Lung (tissue), 11 donors: ENCODE measurements at regions not wholly inside any gene's neighbourhood (a gene's known extent, or its start where the extent isn't known, plus 50 kb on each side); places are given as distances from the start of the nearest gene placed in this dataset.

Experiments used
- ATAC-seq: fragments of 200-7000 bp; cut with Tn5 transposase; one replicate; pipeline ENCODE4 v1.9.1; 2020; ENCODE audit warnings: moderate number of reproducible peaks; ENCODE audit not compliant: insufficient read depth, low FRiP score
- DNase-seq, 3 donors: peaks; one replicate each; pipeline ENCODE4 v3.0.0-alpha.2; 2013 to 2017
- H3K27ac ChIP-seq, 2 donors: one replicate each; pipeline ENCODE4 v1.5.1; 2013; ENCODE audit warnings: mild to moderate bottlenecking in 2 of 2, moderate library complexity in 2 of 2, control low read depth in 1 of 2, inconsistent platforms in 1 of 2, low read depth in 1 of 2, low read length in 1 of 2
- H3K27me3 ChIP-seq, 3 donors: one replicate each; pipeline ENCODE4 v1.5.1; 2013; ENCODE audit warnings: low read length in 2 of 3; ENCODE audit not compliant: control insufficient read depth in 3 of 3, insufficient read depth in 3 of 3
- H3K36me3 ChIP-seq, 4 donors: one replicate each; pipeline ENCODE4 v1.5.1; 2013; ENCODE audit warnings: low read length in 4 of 4, mild to moderate bottlenecking in 1 of 4, moderate library complexity in 1 of 4; ENCODE audit not compliant: control insufficient read depth in 4 of 4, insufficient read depth in 4 of 4
- H3K4me1 ChIP-seq, 5 donors: one replicate each; pipeline ENCODE4 v1.5.1; 2013; ENCODE audit warnings: low read length in 5 of 5, mild to moderate bottlenecking in 2 of 5, moderate library complexity in 1 of 5; ENCODE audit not compliant: control insufficient read depth in 5 of 5, insufficient read depth in 5 of 5
- H3K4me3 ChIP-seq: one replicate; pipeline ENCODE4 v1.5.1; 2013; ENCODE audit warnings: mild to moderate bottlenecking, control low read depth, moderate library complexity
- H3K9ac ChIP-seq, 2 donors: one replicate each; pipeline ENCODE4 v1.5.1; 2013; ENCODE audit warnings: low read length in 2 of 2, control low read depth in 1 of 2; ENCODE audit not compliant: insufficient read depth in 1 of 2
- H3K9me3 ChIP-seq, 4 donors: one replicate each; pipeline ENCODE4 v1.5.1; 2013; ENCODE audit warnings: low read length in 3 of 4, mild to moderate bottlenecking in 1 of 4, moderate library complexity in 1 of 4; ENCODE audit not compliant: control insufficient read depth in 4 of 4, insufficient read depth in 3 of 4
- WGBS, 2 donors: extraction: QIAGEN DNeasy Blood & Tissue Kit; methylation state at CpG; one replicate each; pipeline ENCODE4 v1.1.7; 2013; 5-methylcytosine and 5-hydroxymethylcytosine counted together
- TF ChIP-seq, protein P1 (sequence below): IDR thresholded peaks from 2 replicates; pipeline ENCODE4 v1.5.1; 2012; ENCODE audit warnings: mild to moderate bottlenecking; ENCODE audit errors: control extremely low read depth, extremely low read depth
- donor health status: control.
- donor health status: control.
- donor health status: Bipolar disorder and iron deficiency.
- donor health status: healthy.
- donor health status: DM: yes; HTN: yes; CAD: no.

DNA sequence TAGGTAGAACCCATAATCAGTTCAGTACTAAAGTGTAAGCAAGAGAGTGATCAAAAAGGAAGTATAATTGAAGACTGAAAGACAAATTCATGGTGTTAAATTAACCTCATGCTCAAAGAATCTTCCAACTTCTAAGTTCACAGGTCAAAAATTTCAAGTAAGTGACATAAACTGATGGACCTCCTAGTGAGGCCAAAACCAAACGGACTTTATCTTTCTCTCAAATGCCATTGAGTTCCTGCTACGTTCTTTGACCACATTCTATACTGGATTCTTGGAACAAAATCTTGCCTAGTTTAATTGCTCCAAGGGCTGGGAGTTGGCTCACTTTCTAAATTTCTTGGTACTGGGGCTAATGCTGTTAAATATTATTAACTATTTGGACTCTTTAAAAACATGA is 794.9 kb downstream of the TLE4 start:
- no peak overlapping the region for H3K27ac ChIP-seq
- ATAC-seq: no peak
- peaks cover 0 to 6% (median 0%) of the 10 kb centered on the region in 5 donors for H3K4me1 ChIP-seq
- DNase-seq: peak in 2 of 3 donors; percentile 50 to 55
- TF ChIP-seq, protein P1, sequence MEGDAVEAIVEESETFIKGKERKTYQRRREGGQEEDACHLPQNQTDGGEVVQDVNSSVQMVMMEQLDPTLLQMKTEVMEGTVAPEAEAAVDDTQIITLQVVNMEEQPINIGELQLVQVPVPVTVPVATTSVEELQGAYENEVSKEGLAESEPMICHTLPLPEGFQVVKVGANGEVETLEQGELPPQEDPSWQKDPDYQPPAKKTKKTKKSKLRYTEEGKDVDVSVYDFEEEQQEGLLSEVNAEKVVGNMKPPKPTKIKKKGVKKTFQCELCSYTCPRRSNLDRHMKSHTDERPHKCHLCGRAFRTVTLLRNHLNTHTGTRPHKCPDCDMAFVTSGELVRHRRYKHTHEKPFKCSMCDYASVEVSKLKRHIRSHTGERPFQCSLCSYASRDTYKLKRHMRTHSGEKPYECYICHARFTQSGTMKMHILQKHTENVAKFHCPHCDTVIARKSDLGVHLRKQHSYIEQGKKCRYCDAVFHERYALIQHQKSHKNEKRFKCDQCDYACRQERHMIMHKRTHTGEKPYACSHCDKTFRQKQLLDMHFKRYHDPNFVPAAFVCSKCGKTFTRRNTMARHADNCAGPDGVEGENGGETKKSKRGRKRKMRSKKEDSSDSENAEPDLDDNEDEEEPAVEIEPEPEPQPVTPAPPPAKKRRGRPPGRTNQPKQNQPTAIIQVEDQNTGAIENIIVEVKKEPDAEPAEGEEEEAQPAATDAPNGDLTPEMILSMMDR: no peak
- H3K9ac ChIP-seq: no peak overlapping the region
- H3K36me3 ChIP-seq: no peaks in the 10 kb centered on the region
- WGBS, 2 donors: 37 to 61% methylated on average over 2 of the region's 2 CpGs
- H3K4me3 ChIP-seq: no peak overlapping the region
- H3K27me3 ChIP-seq: no peaks in the 10 kb centered on the region
- peaks cover 0 to 5% (median 0%) of the 10 kb centered on the region in 4 donors for H3K9me3 ChIP-seq

DNA sequence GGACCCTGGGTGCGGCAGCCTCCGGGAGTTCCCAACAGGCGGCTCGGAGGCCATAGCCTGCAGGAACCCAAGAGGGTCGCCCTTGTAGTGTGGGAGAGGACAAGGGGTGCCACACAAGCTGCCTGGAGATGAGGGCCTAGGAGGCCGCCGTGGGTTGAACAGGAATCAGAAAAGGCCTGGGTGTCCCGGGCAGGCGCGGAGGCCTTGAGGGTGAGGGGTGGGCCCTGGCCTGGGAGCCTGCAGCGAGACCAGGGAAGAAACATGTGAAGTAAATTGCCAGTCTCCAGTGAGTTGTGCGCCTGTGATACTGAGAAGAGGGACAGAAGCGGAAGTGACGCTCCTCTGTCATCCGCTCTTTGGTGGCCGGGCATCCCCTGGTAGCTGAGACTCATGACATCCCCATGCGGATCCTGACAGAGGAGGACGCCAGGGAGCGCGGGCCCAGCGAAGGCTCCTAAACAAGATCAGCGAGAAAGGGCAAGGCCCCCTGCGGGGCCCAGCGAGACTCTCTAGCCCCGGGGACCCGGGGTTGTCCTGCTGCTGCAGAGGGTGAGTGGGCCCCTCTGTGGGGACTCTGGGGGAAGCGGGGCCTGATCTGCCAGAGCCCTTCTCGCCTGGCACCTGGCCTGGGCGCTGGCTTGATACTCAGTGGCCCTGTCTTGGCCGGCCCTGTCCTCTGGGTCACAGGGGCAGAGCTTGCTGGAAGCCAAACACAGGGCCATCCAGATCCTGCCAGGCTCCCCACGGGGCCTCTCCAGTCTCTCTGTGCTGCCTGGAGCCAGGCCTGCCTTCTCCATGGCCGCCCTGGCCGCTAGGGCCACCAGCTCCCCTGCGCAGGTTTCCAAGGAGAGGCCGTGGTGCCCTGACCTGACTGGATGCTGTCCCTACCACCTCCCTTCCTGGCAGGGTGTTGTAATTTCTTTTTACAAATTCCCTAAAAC is 788.4 kb downstream of the TLE4 start:
- WGBS, 2 donors: 96% methylated on average over 35 of the region's 35 CpGs
- ATAC-seq: no peak
- peaks cover 0 to 2% (median under 1%) of the 10 kb centered on the region in 4 donors for H3K9me3 ChIP-seq

DNA sequence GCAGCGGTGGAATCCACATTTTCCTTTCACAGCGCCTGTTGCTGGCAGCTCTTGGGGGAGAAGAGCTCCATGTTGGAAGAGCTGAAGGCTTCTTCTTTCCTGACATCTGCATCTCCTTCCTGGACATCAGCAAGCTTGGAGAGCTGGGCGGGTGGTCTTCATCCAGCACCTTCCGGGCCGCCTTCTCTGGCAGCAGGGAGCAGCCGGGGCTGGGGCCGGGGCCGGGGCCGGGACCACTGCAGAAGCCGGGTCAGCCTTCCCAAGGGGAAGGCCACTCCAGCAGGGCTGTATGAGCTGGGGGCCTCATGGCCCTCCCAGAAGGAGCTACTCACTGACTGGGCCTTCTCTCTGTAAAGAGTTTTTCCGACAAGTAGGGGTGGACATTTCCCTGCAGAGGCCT is 787.5 kb downstream of the TLE4 start:
- Histone ChIP-seq H3K9me3 (peaks cover 0 to 2% (median 0%) of the 10 kb centered on the region in 4 donors), H3K4me1 (no peaks in the 10 kb centered on the region), H3K27me3 (no peaks in the 10 kb centered on the region), H3K4me3 (no peak overlapping the region), H3K36me3 (no peaks in the 10 kb centered on the region), H3K9ac (no peak overlapping the region), H3K27ac (no peak overlapping the region)
- DNase-seq: no peak
- TF ChIP-seq, protein P1: no peak
- 95 to 97% methylated on average over 11 of the region's 11 CpGs for WGBS, 2 donors
- no peak for ATAC-seq

More for the DNA sequence above, 788.4 kb downstream of the TLE4 start:
- no peak overlapping the region for H3K4me3 ChIP-seq
- no peak overlapping the region for H3K9ac ChIP-seq
- TF ChIP-seq, protein P1: no peak
- DNase-seq: no peak
- no peaks in the 10 kb centered on the region for H3K4me1 ChIP-seq
- no peak overlapping the region for H3K27ac ChIP-seq
- no peaks in the 10 kb centered on the region for H3K36me3 ChIP-seq
- no peaks in the 10 kb centered on the region for H3K27me3 ChIP-seq
